ENCODE measurements at regions not wholly inside any gene's neighbourhood (a gene's known extent, or its start where the extent isn't known, plus 50 kb on each side); places are given as distances from the start of the nearest gene placed in this dataset.

GRCh38 chr3:30227571-30228301 is 378.7 kb upstream of the TGFBR2 start:
- TF ChIP-seq GATA1 (IDR thresholded peaks at IDR 0.05; ENCODE audit: low read depth, low read length) (no peak), POLR2A (IDR thresholded peaks at IDR 0.05; ENCODE audit: low read length) (no peak)
- DNase-seq = peak; percentile 12 to 24

DNA sequence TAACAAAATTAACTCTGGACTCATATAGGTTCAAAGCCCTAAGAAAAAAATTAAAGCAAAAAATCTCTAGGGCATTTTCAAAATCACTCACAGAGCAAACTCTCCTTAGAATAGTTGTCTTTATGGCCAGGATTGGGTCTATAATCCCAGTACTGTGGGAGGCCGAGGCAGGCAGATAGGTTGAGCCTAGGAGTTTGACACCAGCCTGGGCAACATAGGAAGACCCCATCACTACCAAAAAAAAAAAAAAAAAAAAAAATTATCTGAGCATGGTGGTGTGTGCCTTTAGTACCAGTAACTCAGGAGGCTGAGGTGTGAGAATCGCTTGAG is 378.1 kb upstream of the TGFBR2 start:
- DNase-seq = no peak
- TF ChIP-seq POLR2A (IDR thresholded peaks at IDR 0.05; ENCODE audit: low read length) (no peak), GATA1 (IDR thresholded peaks at IDR 0.05; ENCODE audit: low read depth, low read length) (no peak)

DNA sequence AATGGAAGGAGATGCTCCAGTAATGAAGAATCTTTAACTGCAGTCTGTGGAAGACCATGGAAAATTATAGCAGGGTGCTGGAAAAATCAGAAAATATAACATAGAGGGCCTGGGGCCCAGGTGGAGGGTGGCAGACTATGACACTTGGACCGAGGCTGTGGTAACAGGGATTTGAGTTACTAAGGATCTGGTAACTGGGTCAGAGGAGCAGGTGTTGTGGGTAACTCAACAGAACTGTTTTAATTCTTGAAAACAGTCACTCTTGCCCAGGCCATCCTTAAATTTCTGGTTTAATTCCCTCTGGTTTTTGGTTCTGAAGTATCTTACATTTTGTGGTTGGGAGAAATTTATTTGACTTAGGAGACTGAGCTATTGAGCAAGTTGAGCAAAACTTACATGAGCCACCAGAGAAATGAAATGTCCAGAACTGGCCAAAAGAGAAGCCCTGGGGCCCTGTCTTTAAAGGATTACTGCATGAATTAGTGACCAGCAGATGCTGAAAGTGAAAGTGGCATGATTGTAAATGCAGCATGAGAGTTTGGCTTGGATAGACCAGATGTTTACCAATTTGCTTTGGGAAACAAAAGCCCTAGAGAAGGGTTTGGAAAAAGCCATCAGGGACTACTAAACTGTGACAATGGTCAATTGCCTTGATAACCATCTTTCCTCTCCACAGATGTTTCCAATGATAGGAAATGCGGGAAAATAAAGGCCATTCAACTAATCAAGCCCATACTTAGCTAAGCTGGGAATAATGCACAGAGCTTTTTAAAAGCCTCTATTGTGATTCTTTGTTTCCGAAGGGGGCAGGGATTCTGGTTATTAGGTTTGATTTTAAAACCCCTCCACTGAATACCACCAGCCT is 374.9 kb upstream of the TGFBR2 start:
- DNase-seq = no peak
- TF ChIP-seq POLR2A (IDR thresholded peaks at IDR 0.05; ENCODE audit: low read length) = no peak
- no peak for TF ChIP-seq GATA1 (IDR thresholded peaks at IDR 0.05; ENCODE audit: low read depth, low read length)

DNA sequence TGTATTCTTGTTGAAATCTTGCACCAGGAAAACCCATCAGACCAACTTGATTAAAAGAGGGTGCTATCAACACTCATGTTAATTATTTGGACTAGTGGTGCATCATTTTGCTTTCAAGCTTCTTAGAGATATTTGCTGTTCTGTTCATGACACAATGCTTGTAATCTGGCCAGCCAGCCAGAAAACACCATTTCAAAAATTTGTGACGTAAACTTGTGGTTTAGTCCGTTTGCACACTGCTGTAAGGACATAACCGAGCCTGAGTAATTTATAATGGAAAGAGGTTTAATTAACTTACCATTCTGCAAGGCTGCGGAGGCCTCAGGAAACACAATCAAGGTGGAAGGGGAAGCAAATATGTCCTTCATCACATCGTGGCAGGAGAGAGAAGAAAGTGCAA is 374.3 kb upstream of the TGFBR2 start:
- TF ChIP-seq POLR2A (IDR thresholded peaks at IDR 0.05; ENCODE audit: low read length) (no peak), GATA1 (IDR thresholded peaks at IDR 0.05; ENCODE audit: low read depth, low read length) (no peak)
- no peak for DNase-seq

GRCh38 chr3:30233913-30234646 is 372.3 kb upstream of the TGFBR2 start:
- TF ChIP-seq GATA1 (IDR thresholded peaks at IDR 0.05; ENCODE audit: low read depth, low read length) (no peak), POLR2A (IDR thresholded peaks at IDR 0.05; ENCODE audit: low read length) (no peak)
- DNase-seq = no peak

- no peak for TF ChIP-seq POLR2A (IDR thresholded peaks at IDR 0.05; ENCODE audit: low read length)
- no peak for TF ChIP-seq GATA1 (IDR thresholded peaks at IDR 0.05; ENCODE audit: low read depth, low read length)
Observed at GRCh38 chr3:30236011-30236410, 370.4 kb upstream of the TGFBR2 start.

DNA sequence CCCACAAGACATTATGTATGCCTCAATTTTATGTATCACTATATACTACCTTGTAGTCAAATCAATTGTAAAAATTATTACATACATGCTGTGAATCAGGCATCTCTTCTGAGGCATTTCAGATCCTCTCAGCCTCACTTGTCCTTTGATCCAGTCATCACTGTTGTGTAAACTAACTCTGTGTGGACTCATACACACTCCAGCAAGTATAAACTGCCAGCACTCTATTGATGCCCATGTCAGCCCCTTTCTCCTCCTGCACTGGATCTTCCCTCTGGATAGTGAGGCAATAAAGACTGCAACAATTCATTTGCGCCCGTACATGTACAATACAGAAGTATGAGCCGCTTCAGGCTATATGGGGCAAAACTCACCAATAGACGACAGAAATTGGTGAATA is 364.7 kb upstream of the TGFBR2 start:
- no peak for DNase-seq

More at GRCh38 chr3:30236011-30236410, 370.4 kb upstream of the TGFBR2 start:
- no peak for DNase-seq

DNA sequence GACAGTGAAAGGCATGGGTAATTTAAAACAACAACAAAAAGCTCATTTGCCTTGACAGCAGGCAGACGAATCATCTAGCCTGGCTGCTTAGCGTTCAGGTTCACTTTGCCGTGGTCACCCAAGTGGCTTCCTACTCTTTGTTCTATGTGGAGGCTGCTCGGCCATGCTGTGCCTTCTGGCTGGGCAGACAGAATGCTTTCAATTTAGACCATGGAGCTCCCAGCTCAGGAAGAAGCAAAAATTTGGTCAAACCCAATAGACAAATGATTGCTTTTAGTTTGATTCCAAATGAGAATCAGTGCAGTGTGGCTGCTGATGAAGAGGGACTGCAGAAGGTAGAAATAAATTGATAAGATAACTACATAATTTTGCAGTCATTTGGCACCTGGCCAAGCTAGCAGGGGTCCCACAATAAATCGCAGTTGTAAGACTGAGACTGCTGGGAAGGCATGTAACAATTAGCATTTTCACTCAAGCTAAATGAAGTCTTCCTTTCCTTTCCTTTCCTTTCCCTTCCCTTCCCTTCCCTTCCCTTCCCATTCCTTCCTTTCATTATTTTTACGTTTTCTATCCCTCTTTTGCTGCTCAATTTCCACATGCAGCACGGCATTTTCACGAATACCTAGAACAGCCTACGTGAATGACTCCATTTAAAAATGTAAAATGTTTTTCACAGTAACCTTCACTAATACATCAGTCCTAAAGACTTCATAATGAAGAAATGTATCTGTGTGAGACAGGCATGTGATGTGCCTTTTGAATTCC is 360.4 kb upstream of the TGFBR2 start:
- TF ChIP-seq POLR2A (IDR thresholded peaks at IDR 0.05; ENCODE audit: low read length) (no peak), GATA1 (IDR thresholded peaks at IDR 0.05; ENCODE audit: low read depth, low read length) (no peak)
- DNase-seq = no peak

More for the DNA sequence above, 364.7 kb upstream of the TGFBR2 start:
- TF ChIP-seq GATA1 (IDR thresholded peaks at IDR 0.05; ENCODE audit: low read depth, low read length) = no peak
- TF ChIP-seq POLR2A (IDR thresholded peaks at IDR 0.05; ENCODE audit: low read length) = no peak

DNA sequence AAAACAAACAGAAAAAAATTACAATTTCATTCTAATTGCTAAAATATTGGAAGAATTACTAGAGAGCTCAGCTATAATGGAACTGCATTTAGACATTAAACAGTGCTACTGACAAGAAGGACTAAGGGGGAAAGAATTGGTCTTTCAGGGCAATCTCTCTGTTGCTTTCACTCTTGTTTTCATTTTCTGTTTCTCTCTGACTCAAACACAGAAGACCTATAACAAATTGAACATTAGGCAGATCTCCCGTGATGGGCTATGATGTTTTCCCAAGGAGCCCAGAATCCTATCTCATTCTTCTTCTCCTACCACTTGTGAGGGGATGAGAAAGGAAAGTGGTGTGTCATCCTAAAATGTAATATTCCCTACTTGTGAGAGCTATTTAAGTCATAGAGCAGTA is 358.0 kb upstream of the TGFBR2 start:
- DNase-seq = no peak

GRCh38 chr3:30252474-30252873 is 353.9 kb upstream of the TGFBR2 start:
- no peak for DNase-seq
- TF ChIP-seq GATA1 (IDR thresholded peaks at IDR 0.05; ENCODE audit: low read depth, low read length) (no peak), POLR2A (IDR thresholded peaks at IDR 0.05; ENCODE audit: low read length) (no peak)

More for the DNA sequence above, 358.0 kb upstream of the TGFBR2 start:
- TF ChIP-seq GATA1 (IDR thresholded peaks at IDR 0.05; ENCODE audit: low read depth, low read length) (no peak), POLR2A (IDR thresholded peaks at IDR 0.05; ENCODE audit: low read length) (no peak)

GRCh38 chr3:30253832-30254231 is 352.6 kb upstream of the TGFBR2 start:
- TF ChIP-seq GATA1 (IDR thresholded peaks at IDR 0.05; ENCODE audit: low read depth, low read length) (no peak), POLR2A (IDR thresholded peaks at IDR 0.05; ENCODE audit: low read length) (no peak)

GRCh38 chr3:30256474-30256873 is 349.9 kb upstream of the TGFBR2 start:
- no peak for DNase-seq
- TF ChIP-seq GATA1 (IDR thresholded peaks at IDR 0.05; ENCODE audit: low read depth, low read length) = no peak
- TF ChIP-seq POLR2A (IDR thresholded peaks at IDR 0.05; ENCODE audit: low read length) = no peak

More at GRCh38 chr3:30253832-30254231, 352.6 kb upstream of the TGFBR2 start:
- no peak for DNase-seq
